ENCODE measurements at regions not wholly inside any gene's neighbourhood (a gene's known extent, or its start where the extent isn't known, plus 50 kb on each side); places are given as distances from the start of the nearest gene placed in this dataset.

DNA sequence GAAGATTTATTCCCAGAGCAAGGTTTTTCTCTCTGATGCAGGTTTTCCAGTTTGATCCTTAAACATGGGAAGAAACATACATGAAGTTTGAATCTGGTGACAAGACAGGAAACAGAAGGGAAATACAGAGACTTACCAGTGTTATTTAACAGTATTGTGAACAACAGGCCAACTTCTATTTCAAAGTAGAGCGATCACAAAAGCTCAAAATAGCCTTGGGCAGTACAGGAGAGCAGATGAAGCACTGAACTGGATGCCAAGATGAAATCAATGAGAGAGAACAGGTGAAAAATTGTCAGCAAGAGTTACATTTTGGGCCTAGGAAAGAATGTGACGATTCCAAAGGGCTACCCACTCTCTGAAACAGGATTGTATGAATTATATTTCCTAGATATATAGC is 114.8 kb upstream of the PTPRK start:
- Histone ChIP-seq H3K9me3 (ENCODE audit: control insufficient read depth, low read depth, low read length) (no peaks in the 10 kb centered on the region), H3K79me2 (ENCODE audit: insufficient read depth, low read length) (no peaks in the 10 kb centered on the region), H2AK5ac (ENCODE audit: insufficient read length, low read length) (no peak overlapping the region), H2BK15ac (ENCODE audit: low read depth, low read length) (no peak overlapping the region), H3K79me1 (ENCODE audit: insufficient read depth, low read depth, low read length, poor library complexity, severe bottlenecking) (no peaks in the 10 kb centered on the region), H3K23ac (ENCODE audit: insufficient read length, low read depth, low read length) (no peak overlapping the region), H3K27me3 (ENCODE audit: insufficient read depth, low read length) (no peaks in the 10 kb centered on the region), H2BK20ac (ENCODE audit: low read depth, low read length, poor library complexity, severe bottlenecking) (no peak overlapping the region), H3K27ac (ENCODE audit: insufficient read length, low read depth, low read length) (no peak overlapping the region), H4K8ac (replicated peaks; ENCODE audit: insufficient read length, low read depth, low read length) (no peak overlapping the region), H2BK5ac (ENCODE audit: insufficient read length, low read length) (no peak overlapping the region), H3K4ac (ENCODE audit: low read depth, low read length) (no peak overlapping the region), H2AFZ (ENCODE audit: low read length) (no peak overlapping the region), H3K9ac (ENCODE audit: extremely low read depth, insufficient read length, low read length) (no peak overlapping the region), H2BK120ac (ENCODE audit: low read depth, low read length, poor library complexity, severe bottlenecking) (no peak overlapping the region), H3K56ac (ENCODE audit: insufficient read length, low read depth, low read length) (no peak overlapping the region), H3K14ac (ENCODE audit: insufficient read depth, low read length) (no peak overlapping the region), H3K4me1 (ENCODE audit: insufficient read depth, low read length) (no peaks in the 10 kb centered on the region), H3K18ac (ENCODE audit: insufficient read length, low read depth, low read length) (no peak overlapping the region), H2BK12ac (ENCODE audit: insufficient read length, low read depth, low read length) (no peak overlapping the region), H3T11ph (ENCODE audit: low read length) (no peak overlapping the region), H3K4me2 (ENCODE audit: insufficient read depth, insufficient read length, low read length) (no peak overlapping the region), H4K20me1 (ENCODE audit: control insufficient read depth, insufficient read depth, insufficient read length) (no peaks in the 10 kb centered on the region), H4K5ac (ENCODE audit: insufficient read length, low read depth, low read length) (no peak overlapping the region), H4K91ac (ENCODE audit: insufficient read length, low read depth, low read length) (no peak overlapping the region), H3K23me2 (ENCODE audit: insufficient read length, low read depth, low read length, poor library complexity, severe bottlenecking) (no peaks in the 10 kb centered on the region)
- no peak for TF ChIP-seq CTCF (conservative IDR thresholded peaks at IDR 0.05)
- no peaks in the 10 kb centered on the region for H3K27me3 Mint-ChIP-seq (ENCODE audit: low read depth)
- no peaks in the 10 kb centered on the region for H3K9me3 Mint-ChIP-seq
- no CpG with 5 or more reads among the region's 2 CpGs for WGBS (ENCODE audit: extremely low coverage, insufficient read length, low lambda C conversion rate)
- no peaks in the 10 kb centered on the region for H3K36me3 Mint-ChIP-seq (ENCODE audit: insufficient read depth in 1 of 3, low read depth in 3 of 3)
- peaks cover 0 to 5% of the 10 kb centered on the region in 2 experiments; a peak in 1 of 4 replicates for H3K4me1 Mint-ChIP-seq
- H3K4me3 Mint-ChIP-seq, result no peak overlapping the region
- no peak overlapping the region for H3K27ac Mint-ChIP-seq
- DNase-seq, result no peak
